KOPT-K1 (cell line): ENCODE measurements at regions not wholly inside any gene's neighbourhood (a gene's known extent, or its start where the extent isn't known, plus 50 kb on each side); places are given as distances from the start of the nearest gene placed in this dataset.
"Not testable (repeated sequence)": the region's sequence is repeated elsewhere in the genome, so short reads cannot be mapped to it uniquely, and the experiment has no call there.

Experiments used
- H3K27ac ChIP-seq: fragments of 200-600 bp; sonication (generic); 2 replicates; pipeline ENCODE4 v1.5.1; 2016; ENCODE audit warnings: antibody characterized with exemption, mild to moderate bottlenecking, low read depth, low read length; ENCODE audit not compliant: poor library complexity, severe bottlenecking
- H3K36me3 ChIP-seq: fragments of 200-600 bp; sonication (generic); 2 replicates; pipeline ENCODE4 v1.5.1; 2017; ENCODE audit warnings: antibody characterized with exemption, mild to moderate bottlenecking, low read length, moderate library complexity; ENCODE audit not compliant: insufficient read depth
- H3K9me3 ChIP-seq: fragments of 200-600 bp; sonication (generic); 2 replicates; pipeline ENCODE4 v1.5.1; 2017; ENCODE audit warnings: antibody characterized with exemption, low read length, mild to moderate bottlenecking; ENCODE audit not compliant: insufficient read depth, poor library complexity, severe bottlenecking

GRCh38 chr10:128571745-128572144 lies 445.5 kb upstream of the MKI67 start:
- Histone ChIP-seq H3K36me3 (no peaks in the 10 kb centered on the region), H3K9me3 (no peaks in the 10 kb centered on the region), H3K27ac (no peak overlapping the region)

GRCh38 chr10:128572696-128573095 lies 446.5 kb upstream of the MKI67 start:
- Histone ChIP-seq H3K9me3 (no peaks in the 10 kb centered on the region), H3K36me3 (no peaks in the 10 kb centered on the region), H3K27ac (no peak overlapping the region)

- Histone ChIP-seq H3K36me3 (no peaks in the 10 kb centered on the region), H3K9me3 (no peaks in the 10 kb centered on the region), H3K27ac (no peak overlapping the region)
Measured at GRCh38 chr10:128573281-128573845, 447.1 kb upstream of the MKI67 start.

GRCh38 chr10:128573986-128574385 lies 447.8 kb upstream of the MKI67 start:
- no peak overlapping the region for H3K27ac ChIP-seq
- no peaks in the 10 kb centered on the region for H3K9me3 ChIP-seq
- H3K36me3 ChIP-seq: no peaks in the 10 kb centered on the region

- Histone ChIP-seq H3K9me3 (no peaks in the 10 kb centered on the region), H3K36me3 (no peaks in the 10 kb centered on the region), H3K27ac (no peak overlapping the region)
Measured at GRCh38 chr10:128574581-128575210, 448.5 kb upstream of the MKI67 start.

GRCh38 chr10:128575761-128576160 lies 449.5 kb upstream of the MKI67 start:
- Histone ChIP-seq H3K36me3 (no peaks in the 10 kb centered on the region), H3K9me3 (no peaks in the 10 kb centered on the region), H3K27ac (no peak overlapping the region)

GRCh38 chr10:128576336-128576735 lies 450.1 kb upstream of the MKI67 start:
- no peak overlapping the region for H3K27ac ChIP-seq
- H3K36me3 ChIP-seq: no peaks in the 10 kb centered on the region
- no peaks in the 10 kb centered on the region for H3K9me3 ChIP-seq

- Histone ChIP-seq H3K27ac (no peak overlapping the region), H3K9me3 (no peaks in the 10 kb centered on the region)
Measured at GRCh38 chr10:128576943-128577670, 450.9 kb upstream of the MKI67 start.

GRCh38 chr10:128577958-128578750 lies 451.9 kb upstream of the MKI67 start:
- no peak overlapping the region for H3K27ac ChIP-seq

More at GRCh38 chr10:128576943-128577670, 450.9 kb upstream of the MKI67 start:
- H3K36me3 ChIP-seq: no peaks in the 10 kb centered on the region

GRCh38 chr10:128578766-128579165 lies 452.5 kb upstream of the MKI67 start:
- Histone ChIP-seq H3K9me3 (no peaks in the 10 kb centered on the region), H3K36me3 (no peaks in the 10 kb centered on the region), H3K27ac (no peak overlapping the region)

More at GRCh38 chr10:128577958-128578750, 451.9 kb upstream of the MKI67 start:
- no peaks in the 10 kb centered on the region for H3K9me3 ChIP-seq
- no peaks in the 10 kb centered on the region for H3K36me3 ChIP-seq

GRCh38 chr10:128579280-128579865 lies 453.1 kb upstream of the MKI67 start:
- no peaks in the 10 kb centered on the region for H3K36me3 ChIP-seq
- H3K9me3 ChIP-seq: no peaks in the 10 kb centered on the region
- no peak overlapping the region for H3K27ac ChIP-seq

- no peak overlapping the region for H3K27ac ChIP-seq
- no peaks in the 10 kb centered on the region for H3K36me3 ChIP-seq
- no peaks in the 10 kb centered on the region for H3K9me3 ChIP-seq
Measured at GRCh38 chr10:128579901-128580300, 453.7 kb upstream of the MKI67 start.

GRCh38 chr10:128583125-128583524 lies 456.9 kb upstream of the MKI67 start:
- H3K36me3 ChIP-seq, H3K9me3 ChIP-seq, H3K27ac ChIP-seq: not testable (repeated sequence)

GRCh38 chr10:128586599-128586998 lies 460.4 kb upstream of the MKI67 start:
- H3K36me3 ChIP-seq, H3K27ac ChIP-seq, H3K9me3 ChIP-seq: not testable (repeated sequence)

GRCh38 chr10:128587689-128588088 lies 461.5 kb upstream of the MKI67 start:
- H3K9me3 ChIP-seq: no peaks in the 10 kb centered on the region
- no peaks in the 10 kb centered on the region for H3K36me3 ChIP-seq
- no peak overlapping the region for H3K27ac ChIP-seq
